ENCODE measurements at regions not wholly inside any gene's neighbourhood (a gene's known extent, or its start where the extent isn't known, plus 50 kb on each side); places are given as distances from the start of the nearest gene placed in this dataset.

GRCh38 chr1:238226810-238227209 is 336.1 kb upstream of the ZP4 start:
- Mint-ChIP-seq H3K36me3 (ENCODE audit: insufficient read depth in 1 of 3, low read depth in 3 of 3) (peaks cover 9 to 15% (median 10%) of the 10 kb centered on the region in 3 experiments), H3K27ac (0 out of 7 replicates have a peak overlapping the region, but pooled peaks of 1 of the 3 experiments have one; percentile 31), H3K4me1 (peaks cover 0 to 10% of the 10 kb centered on the region in 2 experiments; a peak in 2 of 4 replicates), H3K9me3 (peaks cover 16 to 21% of the 10 kb centered on the region in 2 experiments; a peak in 4 of 5 replicates), H3K4me3 (no peak overlapping the region), H3K27me3 (ENCODE audit: low read depth) (no peaks in the 10 kb centered on the region)
- H3K23ac ChIP-seq (ENCODE audit: insufficient read length, low read depth, low read length) = no peak overlapping the region
- no peak for DNase-seq
- no peak overlapping the region for H3K56ac ChIP-seq (ENCODE audit: insufficient read length, low read depth, low read length)
- no peak overlapping the region for H2BK20ac ChIP-seq (ENCODE audit: low read depth, low read length, poor library complexity, severe bottlenecking)
- H3K9ac ChIP-seq (ENCODE audit: extremely low read depth, insufficient read length, low read length) = no peak overlapping the region
- no peak overlapping the region for H3K18ac ChIP-seq (ENCODE audit: insufficient read length, low read depth, low read length)
- H2AK5ac ChIP-seq (ENCODE audit: insufficient read length, low read length) = no peak overlapping the region
- no peak overlapping the region for H4K91ac ChIP-seq (ENCODE audit: insufficient read length, low read depth, low read length)
- H2BK15ac ChIP-seq (ENCODE audit: low read depth, low read length) = no peak overlapping the region
- no peaks in the 10 kb centered on the region for H3K79me1 ChIP-seq (ENCODE audit: insufficient read depth, low read depth, low read length, poor library complexity, severe bottlenecking)
- no peaks in the 10 kb centered on the region for H3K4me1 ChIP-seq (ENCODE audit: insufficient read depth, low read length)
- H3T11ph ChIP-seq (ENCODE audit: low read length) = no peak overlapping the region
- H4K5ac ChIP-seq (ENCODE audit: insufficient read length, low read depth, low read length) = no peak overlapping the region
- no peaks in the 10 kb centered on the region for H4K20me1 ChIP-seq (ENCODE audit: control insufficient read depth, insufficient read depth, insufficient read length)
- H2BK12ac ChIP-seq (ENCODE audit: insufficient read length, low read depth, low read length) = no peak overlapping the region
- H3K4me2 ChIP-seq (ENCODE audit: insufficient read depth, insufficient read length, low read length) = no peak overlapping the region
- no peak for TF ChIP-seq CTCF (conservative IDR thresholded peaks at IDR 0.05)
- H3K9me3 ChIP-seq (ENCODE audit: control insufficient read depth, low read depth, low read length) = no peaks in the 10 kb centered on the region
- no peak overlapping the region for H2BK120ac ChIP-seq (ENCODE audit: low read depth, low read length, poor library complexity, severe bottlenecking)
- H2BK5ac ChIP-seq (ENCODE audit: insufficient read length, low read length) = no peak overlapping the region
- H3K27me3 ChIP-seq (ENCODE audit: insufficient read depth, low read length) = no peaks in the 10 kb centered on the region
- H3K23me2 ChIP-seq (ENCODE audit: insufficient read length, low read depth, low read length, poor library complexity, severe bottlenecking) = no peaks in the 10 kb centered on the region
- H2AFZ ChIP-seq (ENCODE audit: low read length) = no peak overlapping the region
- H3K27ac ChIP-seq (ENCODE audit: insufficient read length, low read depth, low read length) = no peak overlapping the region
- H3K79me2 ChIP-seq (ENCODE audit: insufficient read depth, low read length) = no peaks in the 10 kb centered on the region
- no peak overlapping the region for H3K14ac ChIP-seq (ENCODE audit: insufficient read depth, low read length)
- no peak overlapping the region for H4K8ac ChIP-seq (replicated peaks; ENCODE audit: insufficient read length, low read depth, low read length)
- no peak overlapping the region for H3K4ac ChIP-seq (ENCODE audit: low read depth, low read length)
- WGBS (ENCODE audit: extremely low coverage, insufficient read length, low lambda C conversion rate) = no CpG with 5 or more reads among the region's 2 CpGs
